Fibroblast of skin of abdomen (primary cell): ENCODE measurements at regions not wholly inside any gene's neighbourhood (a gene's known extent, or its start where the extent isn't known, plus 50 kb on each side); places are given as distances from the start of the nearest gene placed in this dataset.

ENCODE experiments used
- DNase-seq: peaks from one replicate; pipeline ENCODE4 v3.0.0-alpha.2; 2013

GRCh38 chrX:2607113-2607512, 84.0 kb upstream of the CD99 start:
- no peak for DNase-seq

- DNase-seq: no peak
Measured at GRCh38 chrX:2600564-2600963, 90.5 kb upstream of the CD99 start.

- no peak for DNase-seq
Measured at GRCh38 chrX:2596555-2597255, 94.4 kb upstream of the CD99 start.

- no peak for DNase-seq
Measured at GRCh38 chrX:2596045-2596444, 95.0 kb upstream of the CD99 start.

GRCh38 chrX:2595258-2595657, 94.5 kb upstream of the DHRSX start:
- peak; percentile 57 for DNase-seq

- DNase-seq: no peak
Measured at GRCh38 chrX:2594491-2594890, 93.7 kb upstream of the DHRSX start.

GRCh38 chrX:2592279-2592678, 91.5 kb upstream of the DHRSX start:
- DNase-seq: no peak

- no peak for DNase-seq
Measured at GRCh38 chrX:2589186-2590020, 88.6 kb upstream of the DHRSX start.

GRCh38 chrX:2588049-2588448, 87.3 kb upstream of the DHRSX start:
- no peak for DNase-seq

- no peak for DNase-seq
Measured at GRCh38 chrX:2587146-2587545, 86.4 kb upstream of the DHRSX start.

- DNase-seq: no peak
Measured at GRCh38 chrX:2585158-2585470, 84.3 kb upstream of the DHRSX start.

GRCh38 chrX:2584251-2585157, 83.7 kb upstream of the DHRSX start:
- no peak for DNase-seq

- no peak for DNase-seq
Measured at GRCh38 chrX:2583194-2584162, 82.7 kb upstream of the DHRSX start.

- no peak for DNase-seq
Measured at GRCh38 chrX:2582667-2583066, 81.9 kb upstream of the DHRSX start.

GRCh38 chrX:2581296-2581695, 80.5 kb upstream of the DHRSX start:
- no peak for DNase-seq

GRCh38 chrX:2578864-2579263, 78.1 kb upstream of the DHRSX start:
- DNase-seq: no peak

- peak; percentile 8 for DNase-seq
Measured at GRCh38 chrX:2577844-2578466, 77.2 kb upstream of the DHRSX start.

GRCh38 chrX:2576793-2577192, 76.0 kb upstream of the DHRSX start:
- DNase-seq: peak; percentile 20

- no peak for DNase-seq
Measured at GRCh38 chrX:2574271-2574670, 73.5 kb upstream of the DHRSX start.

- no peak for DNase-seq
Measured at GRCh38 chrX:2572740-2573139, 72.0 kb upstream of the DHRSX start.

- DNase-seq: no peak
Measured at GRCh38 chrX:2568125-2568524, 67.3 kb upstream of the DHRSX start.

GRCh38 chrX:2566055-2566454, 65.3 kb upstream of the DHRSX start:
- no peak for DNase-seq
